ENCODE measurements at regions not wholly inside any gene's neighbourhood (a gene's known extent, or its start where the extent isn't known, plus 50 kb on each side); places are given as distances from the start of the nearest gene placed in this dataset.

GRCh38 chr18:47758000-47758399, 172.5 kb downstream of the SMAD2 start:
- H3K9me3 ChIP-seq, result no peaks in the 10 kb centered on the region
- no peaks in the 10 kb centered on the region for H3K4me1 ChIP-seq (ENCODE audit: low read depth)
- H3K36me3 ChIP-seq (ENCODE audit: low read depth), result no peaks in the 10 kb centered on the region
- ATAC-seq (no peak), DNase-seq (no peak)
- H3K4me3 ChIP-seq, result no peak overlapping the region
- intact Hi-C loops (cut with DNase I, micrococcal nuclease), result no loop called here
- no peak for TF ChIP-seq CTCF (IDR thresholded peaks at IDR 0.05)

GRCh38 chr18:47756364-47757016, 174.0 kb downstream of the SMAD2 start:
- H3K9me3 ChIP-seq, result no peaks in the 10 kb centered on the region
- DNase-seq (peak in 2 of 3 donors; percentile 72 to 79), ATAC-seq (peak; percentile 83)
- TF ChIP-seq CTCF (IDR thresholded peaks at IDR 0.05), result peak; percentile 85
- intact Hi-C loops (cut with DNase I, micrococcal nuclease), result no loop called here
- no peaks in the 10 kb centered on the region for H3K4me1 ChIP-seq (ENCODE audit: low read depth)
- no peaks in the 10 kb centered on the region for H3K36me3 ChIP-seq (ENCODE audit: low read depth)
- H3K4me3 ChIP-seq, result no peak overlapping the region

- Histone ChIP-seq H3K4me3 (no peak overlapping the region), H3K36me3 (ENCODE audit: low read depth) (no peaks in the 10 kb centered on the region), H3K4me1 (ENCODE audit: low read depth) (no peaks in the 10 kb centered on the region), H3K9me3 (no peaks in the 10 kb centered on the region)
- intact Hi-C loops (cut with DNase I, micrococcal nuclease), result no loop called here
- no peak for TF ChIP-seq CTCF (IDR thresholded peaks at IDR 0.05)
- no peak for DNase-seq
- ATAC-seq, result no peak
Measured at GRCh38 chr18:47755102-47755456, 175.4 kb downstream of the SMAD2 start.

GRCh38 chr18:47754311-47755101, 176.0 kb downstream of the SMAD2 start:
- DNase-seq (peak in 2 of 3 donors; percentile 57 to 72), ATAC-seq (peak; percentile 80)

More at GRCh38 chr18:47754311-47755101, 176.0 kb downstream of the SMAD2 start:
- peak; percentile 80 for TF ChIP-seq CTCF (IDR thresholded peaks at IDR 0.05)
- Histone ChIP-seq H3K4me1 (ENCODE audit: low read depth) (no peaks in the 10 kb centered on the region), H3K9me3 (no peaks in the 10 kb centered on the region), H3K4me3 (no peak overlapping the region), H3K36me3 (ENCODE audit: low read depth) (no peaks in the 10 kb centered on the region)
- intact Hi-C loops (cut with DNase I, micrococcal nuclease), result loop anchor here in 1 of 2 donors (5.0 kb wide), 1 partner anchor 537 kb away; no protein-coding TSS in a partner anchor
